Superior temporal gyrus (tissue), 1 donor: ENCODE measurements at regions not wholly inside any gene's neighbourhood (a gene's known extent, or its start where the extent isn't known, plus 50 kb on each side); places are given as distances from the start of the nearest gene placed in this dataset.
"Not testable (repeated sequence)": the region's sequence is repeated elsewhere in the genome, so short reads cannot be mapped to it uniquely, and the experiment has no call there.

ENCODE experiments used
- DNase-seq: peaks from one replicate; pipeline ENCODE4 v3.0.0-alpha.2; 2016; ENCODE audit errors: extremely low spot score

DNA sequence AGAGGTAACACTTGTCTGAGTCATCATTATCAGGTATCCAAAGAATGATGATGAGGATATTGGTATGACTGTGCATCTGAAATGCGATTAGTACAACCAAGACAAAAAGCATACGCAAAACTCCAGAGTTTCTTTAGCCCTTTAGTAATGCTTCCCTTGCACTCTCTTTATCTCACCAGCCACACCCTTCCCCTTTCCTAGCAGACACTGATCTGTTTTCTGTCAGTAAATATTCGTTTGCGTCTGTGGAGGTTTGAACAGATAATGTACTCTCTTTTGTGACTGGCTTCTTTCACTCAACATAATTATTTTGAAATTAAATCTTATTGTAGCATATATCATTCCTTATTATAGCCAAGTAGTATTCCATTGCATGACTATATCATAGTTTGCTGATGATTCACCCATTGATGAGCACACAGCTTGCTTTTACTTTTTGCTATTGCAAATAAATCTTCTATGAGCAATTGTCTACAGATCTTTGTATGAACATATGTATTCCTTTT is 775.7 kb downstream of the SLC6A15 start:
- no peak for DNase-seq

DNA sequence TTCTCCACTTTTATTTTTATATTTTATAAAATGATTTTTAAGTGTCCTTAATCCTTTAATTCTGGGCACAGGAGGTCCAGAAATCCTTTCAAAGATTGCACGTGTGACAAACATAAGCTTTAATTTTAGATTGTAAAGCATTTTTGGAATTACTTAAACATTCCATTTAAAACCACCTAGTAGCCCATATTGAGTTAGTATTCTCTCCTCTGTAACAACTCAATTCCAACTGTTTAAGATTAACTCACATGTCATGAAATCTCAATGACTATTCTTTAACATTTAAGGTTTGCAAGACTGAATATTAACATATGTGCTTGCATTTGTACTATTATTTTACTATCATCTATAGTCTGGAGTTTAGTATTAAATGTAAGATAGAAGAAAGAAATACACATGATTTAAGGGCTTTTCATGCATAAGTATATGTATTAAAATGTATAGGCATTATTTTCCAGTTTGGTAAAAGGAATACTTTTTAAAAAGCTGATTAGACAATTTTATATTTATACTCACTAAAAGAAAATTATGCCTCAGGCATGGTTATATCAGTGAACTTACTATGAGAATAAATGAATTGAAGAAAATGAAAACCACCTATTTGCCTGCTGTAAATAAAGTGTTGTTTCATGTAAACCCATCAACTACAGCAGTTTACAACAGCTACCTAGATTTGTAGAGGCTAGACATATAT is 776.9 kb downstream of the SLC6A15 start:
- no peak for DNase-seq

DNA sequence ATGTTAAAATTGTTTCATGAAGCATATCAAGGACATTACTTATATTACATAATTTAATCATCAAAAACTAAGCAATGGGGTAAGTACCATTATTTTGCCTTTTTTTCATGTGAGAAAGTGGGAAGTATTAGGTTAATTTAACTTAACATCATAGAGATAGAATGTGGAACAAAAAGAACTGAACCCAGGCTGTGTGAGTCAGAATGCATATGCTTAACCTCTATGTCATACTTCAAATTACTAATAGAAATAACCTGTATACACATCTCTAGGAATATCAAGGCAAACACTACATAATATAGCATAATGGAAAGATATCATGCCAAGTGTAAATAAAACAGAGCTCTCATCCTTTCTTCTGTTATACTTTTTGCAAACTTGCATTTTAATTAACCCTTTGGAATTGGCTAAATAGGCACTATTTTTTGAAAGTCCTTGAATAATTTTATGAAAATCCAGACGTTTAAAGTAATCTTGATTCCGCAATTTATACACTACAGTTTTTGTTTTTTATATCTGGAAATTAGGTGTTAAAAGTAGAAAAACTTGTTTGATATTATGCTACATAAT is 777.7 kb downstream of the SLC6A15 start:
- no peak for DNase-seq

DNA sequence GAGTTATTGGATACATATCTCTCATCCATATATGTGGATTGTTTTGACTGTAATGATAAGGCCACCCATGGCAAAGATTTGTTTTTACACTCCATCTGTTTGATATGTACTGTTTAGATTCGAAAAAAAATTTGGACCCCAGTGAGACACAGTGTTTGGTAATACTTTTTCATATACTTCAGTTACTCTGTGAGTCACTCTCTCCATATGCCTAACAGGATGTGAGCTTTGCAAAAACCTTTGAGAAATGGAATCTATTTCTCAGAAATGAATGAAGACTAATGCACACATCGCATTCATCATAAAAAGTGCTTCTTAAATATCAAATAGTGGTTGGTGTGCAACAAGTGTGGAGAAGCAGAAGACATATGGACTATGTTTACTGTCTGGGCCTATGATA is 781.5 kb downstream of the SLC6A15 start:
- no peak for DNase-seq

DNA sequence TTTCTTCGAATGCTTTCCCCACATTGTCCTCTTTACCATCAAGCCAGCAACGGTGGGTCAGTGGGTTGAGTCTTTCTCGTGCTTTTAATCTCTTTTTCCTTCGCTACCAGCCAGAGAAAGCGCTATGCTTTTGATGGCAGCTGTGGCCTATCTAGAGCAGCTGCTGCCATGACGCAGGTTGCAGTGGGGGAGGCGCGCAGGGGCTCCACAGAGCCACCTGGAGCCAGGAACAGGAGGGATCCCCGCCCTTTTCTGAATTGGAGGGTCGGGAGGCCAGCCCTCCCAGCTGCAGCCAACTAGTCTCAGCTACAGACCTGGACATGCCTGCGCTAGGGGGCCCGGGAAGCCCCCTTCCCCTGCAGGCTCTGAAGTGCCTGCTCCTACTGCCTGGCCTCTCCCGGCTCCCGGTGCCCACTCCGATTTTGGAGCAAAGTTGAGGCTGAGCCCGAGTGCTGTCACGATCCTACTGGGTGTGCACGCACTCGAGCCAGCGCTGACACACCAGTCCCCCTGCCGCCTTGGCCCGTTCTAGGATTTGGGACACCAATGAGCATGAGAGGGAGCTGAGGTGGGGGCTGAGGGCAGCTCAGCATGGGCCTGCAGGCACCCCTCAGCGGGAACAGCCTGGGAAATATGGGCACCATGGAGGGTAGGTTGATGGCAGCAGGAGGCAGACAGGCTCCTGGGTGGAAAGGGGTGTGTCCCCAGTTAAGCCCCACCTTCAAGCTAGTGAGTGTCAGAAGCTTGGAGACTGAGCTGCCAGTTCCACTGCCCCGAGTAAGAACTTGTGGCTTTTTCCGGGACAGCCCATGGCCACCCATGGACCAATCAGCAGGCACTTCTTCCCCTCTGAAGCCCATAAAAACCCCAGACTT is 784.2 kb downstream of the SLC6A15 start:
- DNase-seq, result no peak

DNA sequence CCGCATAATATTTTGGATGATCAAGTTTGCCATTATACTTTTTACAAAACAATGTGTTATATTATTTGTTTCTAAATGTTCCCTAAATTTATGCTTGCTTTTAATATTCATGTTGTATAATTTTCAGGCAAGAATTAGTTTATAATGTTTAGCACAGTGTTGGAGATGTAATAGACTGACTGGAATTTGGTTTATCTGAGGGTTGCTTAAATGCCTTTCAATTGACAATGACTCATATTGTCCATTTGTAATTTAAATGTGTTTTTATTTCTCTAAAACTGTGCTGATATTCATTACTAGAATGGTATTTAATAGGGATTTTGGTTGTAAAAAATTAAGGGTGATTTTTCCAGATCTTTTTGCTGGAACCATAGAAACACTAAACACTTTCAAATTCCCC is 788.4 kb downstream of the SLC6A15 start:
- no peak for DNase-seq

DNA sequence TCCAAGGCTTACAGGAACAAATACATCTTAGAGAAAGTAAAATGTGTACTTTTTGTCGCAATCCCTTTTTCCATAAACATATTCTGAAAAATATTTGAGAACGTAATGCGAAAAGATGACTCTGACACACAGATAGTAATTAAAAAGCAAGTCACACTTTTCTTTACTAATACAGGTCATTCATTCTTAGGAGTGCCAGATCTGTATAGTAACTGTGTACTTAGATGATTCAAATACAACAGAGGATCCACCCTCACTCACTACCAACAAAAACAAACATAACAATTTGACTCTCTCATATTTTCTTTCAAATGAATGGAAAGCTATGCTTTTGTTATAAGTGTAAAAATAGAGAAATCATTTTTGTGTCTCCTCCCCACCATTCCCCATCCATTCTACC is 795.4 kb downstream of the SLC6A15 start:
- no peak for DNase-seq

DNA sequence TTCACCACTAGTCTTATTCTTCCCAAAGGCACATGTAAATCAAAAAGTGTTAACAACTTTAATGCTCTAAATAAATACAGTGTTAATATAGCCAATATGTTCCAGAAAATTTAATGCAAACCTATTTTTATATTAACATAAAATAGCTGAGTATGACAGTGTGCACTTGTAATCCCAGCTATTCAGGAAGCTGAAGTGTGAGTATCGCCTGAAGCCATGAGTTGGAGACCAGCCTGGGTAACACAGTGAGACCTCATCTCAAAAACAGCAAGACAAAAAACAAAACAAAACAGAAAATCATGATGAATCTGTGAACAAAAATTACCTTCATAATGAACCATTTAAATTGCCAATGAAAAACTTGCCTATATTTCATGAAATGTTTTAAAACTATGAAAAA is 798.9 kb downstream of the SLC6A15 start:
- no peak for DNase-seq

DNA sequence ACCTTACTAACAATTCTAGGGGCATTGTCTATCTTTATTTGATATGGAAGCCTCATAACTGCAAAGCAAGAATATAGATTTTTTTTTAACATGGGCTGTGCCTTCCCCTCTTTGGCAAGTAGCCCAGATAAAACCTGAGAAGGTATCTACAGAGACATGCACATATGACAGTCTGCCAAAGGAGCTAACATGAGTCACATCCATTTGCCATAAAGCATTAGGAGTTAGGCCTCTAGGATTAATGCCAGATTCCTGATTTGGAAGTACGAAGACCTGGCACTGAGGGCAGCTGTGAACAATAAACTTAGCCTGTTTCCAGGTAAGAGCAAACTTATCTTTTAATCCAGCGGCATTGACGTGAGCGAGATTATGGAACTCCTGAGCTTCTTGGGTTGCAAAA is 808.7 kb downstream of the SLC6A15 start:
- DNase-seq, result not testable (repeated sequence)

DNA sequence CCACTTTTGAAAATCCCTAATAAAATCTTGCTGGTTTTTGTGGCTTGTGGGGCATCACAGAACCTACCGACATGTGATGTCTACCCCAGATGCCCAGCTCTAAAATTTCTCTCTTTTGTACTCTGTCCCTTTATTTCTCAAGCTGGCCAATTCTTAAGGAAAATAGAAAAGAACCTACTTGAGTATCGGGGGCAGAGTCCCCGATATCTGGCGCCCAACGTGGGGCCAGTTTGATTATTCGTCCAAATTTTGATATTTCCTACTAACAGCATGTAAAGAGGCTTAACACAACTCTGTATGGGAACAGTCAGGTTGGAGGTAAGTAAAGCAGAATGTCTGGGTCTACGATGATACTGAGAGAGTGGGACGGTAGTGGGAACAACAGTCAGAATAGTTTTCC is 810.6 kb downstream of the SLC6A15 start:
- not testable (repeated sequence) for DNase-seq

DNA sequence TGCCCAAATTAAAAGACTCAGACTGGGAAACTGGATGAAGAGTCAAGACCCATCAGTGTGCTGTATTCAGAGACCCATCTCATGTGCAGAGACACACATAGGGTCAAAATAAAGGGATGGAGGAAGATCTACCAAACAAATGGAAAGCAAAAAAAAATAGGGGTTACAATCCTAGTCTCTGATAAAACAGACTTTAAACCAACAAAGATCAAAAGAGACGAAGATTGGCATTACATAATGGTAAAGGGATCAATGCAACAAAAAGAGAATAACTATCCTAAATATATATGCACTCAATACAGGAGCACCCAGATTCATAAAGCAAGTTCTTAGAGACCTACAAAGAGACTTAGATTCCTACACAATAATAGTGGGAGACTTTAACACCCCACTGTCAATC is 813.0 kb downstream of the SLC6A15 start:
- DNase-seq, result not testable (repeated sequence)

DNA sequence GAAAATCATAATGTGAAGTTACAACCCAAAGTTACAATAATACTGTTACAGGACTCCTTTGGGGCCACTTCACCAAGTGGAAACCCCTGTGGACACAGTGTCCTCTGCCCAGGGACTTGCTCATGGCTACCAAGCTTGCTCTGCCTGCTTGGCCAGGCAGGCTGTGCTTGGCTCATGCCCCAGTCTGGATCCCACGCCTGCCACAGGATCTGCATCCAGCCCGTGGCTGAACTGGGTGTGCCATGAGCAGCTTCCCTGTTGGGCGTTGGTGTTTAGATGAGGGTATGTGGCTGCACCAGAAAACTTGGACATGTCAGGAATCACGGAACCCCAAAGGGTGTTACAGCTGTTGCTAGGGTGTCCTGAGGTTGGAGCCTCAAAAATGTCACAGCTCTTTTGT is 820.9 kb downstream of the SLC6A15 start:
- DNase-seq, result no peak

DNA sequence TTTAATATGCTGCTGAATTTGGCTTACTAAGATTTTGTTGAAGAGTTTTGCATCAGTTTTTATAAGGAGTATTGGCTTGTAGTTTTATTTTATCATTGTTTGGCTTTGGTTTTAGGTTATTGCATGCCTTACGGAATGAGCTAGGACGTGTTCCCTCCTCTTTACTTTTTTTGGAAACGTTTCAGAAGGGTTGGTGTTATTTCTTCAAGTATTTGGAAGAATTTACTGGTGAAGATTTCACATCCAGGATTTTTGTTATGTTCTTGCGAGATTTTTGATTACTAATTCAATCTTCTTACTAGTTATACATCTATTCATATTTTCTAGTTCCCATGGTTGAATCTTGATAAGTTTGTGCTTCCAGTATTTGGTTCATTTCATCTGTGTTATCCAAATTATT is 823.2 kb downstream of the SLC6A15 start:
- DNase-seq, result no peak

DNA sequence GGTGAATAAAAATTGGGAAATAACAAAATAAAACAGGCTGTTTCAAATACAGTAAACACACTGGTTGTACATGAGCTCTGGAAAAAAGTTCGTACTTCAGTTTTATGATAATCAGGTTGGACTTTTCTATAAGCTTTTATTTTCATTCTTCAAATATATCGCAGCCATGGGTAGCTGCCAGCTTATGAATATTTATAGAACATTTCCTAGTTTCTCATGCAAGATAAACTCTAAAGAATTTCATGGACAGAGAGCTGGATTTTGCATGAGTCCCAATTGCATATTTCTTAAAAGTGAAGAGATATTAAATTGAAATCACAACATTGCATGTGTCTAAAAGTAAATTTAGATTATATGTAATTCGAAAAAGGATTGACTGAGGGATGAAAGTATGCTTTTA is 827.6 kb downstream of the SLC6A15 start:
- peak; percentile 38 for DNase-seq

DNA sequence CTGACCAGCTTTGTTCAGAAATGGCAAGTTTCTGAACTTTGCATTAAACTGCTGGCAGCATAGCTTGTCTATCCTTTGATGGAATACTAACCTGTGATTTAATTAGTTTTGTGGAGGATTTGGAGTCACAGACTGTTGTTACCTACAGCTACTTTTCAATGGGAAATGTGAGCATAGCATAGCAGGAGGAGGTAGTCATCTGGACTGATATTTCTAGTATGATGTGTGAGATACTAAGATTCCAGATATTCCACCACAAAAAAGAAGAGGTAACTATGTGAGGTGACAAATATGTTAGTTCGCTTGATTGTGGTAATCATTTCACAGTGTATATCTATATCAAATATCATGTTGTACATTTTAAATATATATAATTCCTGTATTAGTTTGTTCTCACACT is 833.0 kb downstream of the SLC6A15 start:
- DNase-seq, result no peak

DNA sequence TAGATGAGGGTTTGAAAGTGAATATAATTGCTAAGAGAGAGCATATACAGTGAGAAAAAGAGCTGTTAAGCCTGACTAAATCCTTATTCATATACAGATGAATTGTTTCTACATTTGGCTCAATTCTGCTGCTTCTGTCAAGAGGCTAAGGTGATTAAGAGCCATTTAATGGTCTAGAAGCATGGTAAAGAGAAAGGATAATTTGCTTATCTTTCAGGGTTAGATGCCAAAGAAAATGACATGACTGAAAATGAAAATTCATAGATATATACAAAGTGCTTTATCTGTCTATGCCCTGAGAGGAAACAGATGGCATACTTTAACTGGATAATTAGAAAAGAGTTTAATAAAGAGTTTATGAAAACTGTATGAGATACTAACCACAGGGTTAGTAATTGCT is 834.9 kb downstream of the SLC6A15 start:
- DNase-seq, result no peak

DNA sequence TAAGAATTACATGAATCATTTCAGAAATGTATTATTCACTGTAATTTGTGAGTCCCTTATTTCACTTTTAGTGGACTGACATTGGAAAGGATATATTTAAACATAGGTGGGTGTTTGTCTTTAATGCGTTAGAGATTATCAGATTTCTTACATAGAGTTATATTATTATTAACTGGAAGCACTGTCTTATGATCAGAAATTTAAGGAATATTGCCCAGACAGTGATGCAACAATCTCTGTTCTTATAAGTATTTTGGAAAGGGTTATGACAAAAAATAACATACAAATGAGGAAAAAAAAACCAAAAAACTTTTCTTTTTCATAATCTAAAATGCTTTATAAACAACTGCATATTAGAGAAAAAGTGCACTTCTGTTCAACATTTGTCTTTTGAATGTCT is 836.6 kb downstream of the SLC6A15 start:
- DNase-seq, result no peak

DNA sequence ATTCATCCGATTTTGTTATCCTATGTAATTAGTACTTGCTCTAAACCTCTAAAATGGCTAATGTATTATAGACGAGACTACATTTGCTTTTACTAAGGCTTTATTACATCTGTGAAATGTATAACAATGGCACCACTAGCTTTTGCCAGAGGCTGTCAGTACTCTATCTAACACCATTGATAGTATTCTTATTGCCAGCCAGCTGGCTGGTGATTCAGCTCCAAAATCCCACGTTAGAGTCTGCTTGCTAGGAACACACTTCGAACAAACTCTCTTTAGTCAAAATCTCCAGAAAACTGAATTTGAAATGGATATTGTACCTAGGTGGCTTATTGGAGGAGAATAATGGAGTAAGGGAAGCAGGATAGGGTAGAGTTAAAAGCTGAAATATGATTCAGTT is 839.2 kb downstream of the SLC6A15 start:
- DNase-seq, result no peak

DNA sequence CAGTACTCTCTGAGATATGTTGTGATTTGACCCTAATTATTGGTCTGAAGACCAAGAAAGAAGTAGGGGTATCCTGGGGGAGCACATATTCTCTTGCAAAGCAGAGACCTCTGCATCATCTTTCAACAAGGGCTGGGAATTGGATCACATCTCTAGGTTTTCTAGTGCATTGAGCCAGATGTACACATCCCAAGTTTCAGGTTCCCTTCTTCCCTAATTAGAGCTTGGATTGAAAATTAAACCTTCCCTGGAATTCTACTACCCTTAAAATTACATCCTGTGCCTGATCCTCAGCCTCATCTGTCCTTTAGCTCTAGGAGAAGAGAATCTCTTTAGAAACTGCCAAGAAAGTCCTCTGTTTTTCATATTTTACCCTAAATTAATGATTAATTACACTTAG is 839.6 kb downstream of the SLC6A15 start:
- no peak for DNase-seq

DNA sequence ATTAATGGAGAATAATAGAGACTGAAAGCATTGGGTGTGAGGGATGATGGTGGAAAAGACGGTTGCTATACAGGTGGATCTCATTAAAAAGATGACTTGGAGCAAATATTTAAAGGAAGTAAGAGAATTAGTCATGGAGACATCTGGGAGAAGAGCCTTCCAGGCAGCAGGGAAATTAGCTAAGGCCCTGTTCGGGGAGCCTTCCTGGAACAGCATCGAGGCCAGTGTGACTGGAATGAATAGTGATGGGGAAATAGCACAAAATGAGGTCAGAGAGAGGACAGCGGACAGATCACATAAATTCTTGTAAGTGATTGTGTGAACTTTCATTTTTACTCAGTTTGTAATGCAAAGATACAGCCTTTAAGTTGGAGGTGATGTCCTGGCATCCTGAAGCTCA is 842.3 kb downstream of the SLC6A15 start:
- no peak for DNase-seq

DNA sequence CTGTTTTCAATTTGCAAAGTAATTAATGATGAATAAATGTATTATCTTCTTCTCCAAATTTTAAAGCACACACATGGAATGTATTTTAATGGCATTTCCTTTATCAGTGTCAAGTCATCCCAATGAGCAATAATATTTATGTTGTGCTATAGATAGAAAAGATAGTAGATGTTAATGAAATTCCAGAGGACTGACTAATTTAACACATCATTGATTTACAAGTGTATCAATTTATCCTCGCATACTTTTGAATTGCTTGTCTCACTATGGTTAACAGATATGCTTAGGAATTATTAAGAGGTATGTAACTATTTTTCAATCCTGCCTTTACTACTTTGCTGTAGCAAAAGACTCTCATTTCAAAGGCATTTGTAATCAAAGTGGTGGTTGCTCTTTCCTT is 842.9 kb downstream of the SLC6A15 start:
- DNase-seq, result no peak

DNA sequence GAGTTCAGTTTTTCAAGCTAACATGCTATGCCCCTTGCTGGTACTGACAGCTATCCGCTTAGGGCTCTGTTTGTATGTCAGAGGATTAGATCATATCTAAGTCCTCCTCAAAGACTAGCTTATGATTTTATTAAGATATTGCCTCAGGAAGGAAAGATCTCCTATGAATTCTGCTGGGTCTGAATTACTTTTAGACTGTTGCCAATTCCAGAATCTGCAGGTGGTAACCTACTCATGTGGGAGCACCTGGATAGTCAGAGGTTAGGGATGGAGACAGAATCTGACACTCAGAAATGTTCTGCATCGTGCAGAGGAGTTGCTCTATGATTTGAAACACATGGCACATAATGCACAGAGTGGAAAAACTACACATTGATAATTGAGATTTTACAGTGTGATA is 843.4 kb downstream of the SLC6A15 start:
- DNase-seq, result no peak

DNA sequence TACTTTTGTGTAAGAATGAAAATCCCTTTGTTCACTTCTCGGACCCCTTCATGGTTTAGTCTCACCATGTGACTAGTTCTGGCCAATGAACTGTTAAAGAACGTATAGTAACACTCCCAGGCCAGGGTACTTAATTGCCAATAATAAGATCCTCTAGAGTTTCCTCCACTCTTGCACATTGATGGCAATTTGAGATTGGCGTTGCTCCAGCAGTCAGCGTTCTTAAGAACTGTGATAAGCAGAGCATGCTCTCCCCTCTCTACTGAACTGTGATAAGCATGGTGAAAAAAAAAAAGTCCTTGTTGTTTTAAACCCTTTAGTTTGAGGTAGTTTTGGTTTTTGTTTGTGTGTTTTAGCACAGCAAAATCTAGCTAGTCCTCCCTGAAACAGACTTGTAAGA is 854.5 kb downstream of the SLC6A15 start:
- no peak for DNase-seq
